ENCODE measurements at regions not wholly inside any gene's neighbourhood (a gene's known extent, or its start where the extent isn't known, plus 50 kb on each side); places are given as distances from the start of the nearest gene placed in this dataset.

DNA sequence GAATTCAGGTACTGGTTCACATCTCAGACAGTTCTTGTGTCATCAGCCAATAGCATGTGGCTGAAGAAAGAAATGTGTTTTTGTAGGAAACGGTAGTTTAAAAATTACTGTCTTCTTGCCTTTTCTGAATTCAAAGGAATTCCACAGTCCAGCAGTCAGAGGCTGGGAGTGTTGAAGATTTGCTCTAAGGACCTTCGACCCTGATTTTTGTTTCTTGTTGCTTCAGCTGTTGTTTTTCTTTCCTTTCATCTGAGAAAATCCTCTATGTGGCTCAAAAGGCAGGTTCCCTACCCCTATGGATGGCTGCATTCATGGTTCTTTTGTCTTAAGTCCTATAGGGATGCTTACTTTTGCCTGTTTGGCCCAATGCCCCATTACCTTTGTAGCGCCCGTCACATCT is 304.9 kb downstream of the TMEM167A start:
- Histone ChIP-seq H2BK120ac (replicated peaks; ENCODE audit: low read depth, low read length) (no peak overlapping the region), H3K4me3 (ENCODE audit: extremely low read depth in 1 of 4, insufficient read depth in 2 of 4, low read depth in 3 of 4, low read length in 4 of 4) (no peak overlapping the region), H3K18ac (ENCODE audit: extremely low read depth, low read length) (no peak overlapping the region), H2BK12ac (ENCODE audit: low read depth, low read length) (no peak overlapping the region), H2BK20ac (ENCODE audit: low read length) (no peak overlapping the region), H3K4ac (replicated peaks; ENCODE audit: insufficient read length, low read depth, low read length) (no peak overlapping the region), H4K20me1 (replicated peaks in 1 of 2; ENCODE audit: control insufficient read depth in 1 of 2, insufficient read depth in 2 of 2, low read length in 2 of 2) (no peaks in the 10 kb centered on the region), H4K5ac (ENCODE audit: insufficient read length, low read depth, low read length) (no peak overlapping the region), H2AFZ (ENCODE audit: low read length) (no peak overlapping the region), H3K27me3 (replicated peaks in 1 of 4; ENCODE audit: control insufficient read depth in 3 of 4, extremely low read depth in 1 of 4, insufficient read depth in 3 of 4, low read length in 3 of 4) (no peaks in the 10 kb centered on the region), H3K36me3 (ENCODE audit: control insufficient read depth in 2 of 4, insufficient read depth in 4 of 4, low read length in 3 of 4) (no peaks in the 10 kb centered on the region), H3K79me2 (ENCODE audit: control insufficient read depth in 1 of 2, insufficient read depth in 2 of 2, low read length in 2 of 2) (no peaks in the 10 kb centered on the region), H3K56ac (replicated peaks; ENCODE audit: insufficient read length, low read depth, low read length) (no peak overlapping the region), H4K8ac (ENCODE audit: extremely low read depth, insufficient read depth, low read length) (no peak overlapping the region), H2BK5ac (ENCODE audit: low read depth, low read length) (no peak overlapping the region), H3K4me2 (ENCODE audit: insufficient read depth in 1 of 2, low read depth in 2 of 2, low read length in 2 of 2) (no peak overlapping the region), H2BK15ac (ENCODE audit: low read length) (no peak overlapping the region), H3K79me1 (ENCODE audit: low read depth, low read length) (no peaks in the 10 kb centered on the region), H3K9ac (replicated peaks in 1 of 4; ENCODE audit: extremely low read depth in 1 of 4, low read depth in 3 of 4, low read length in 3 of 4) (no peak overlapping the region), H3K14ac (ENCODE audit: insufficient read length) (no peak overlapping the region), H3K23me2 (ENCODE audit: low read depth, low read length) (no peaks in the 10 kb centered on the region), H4K91ac (replicated peaks; ENCODE audit: insufficient read length, low read length) (no peak overlapping the region), H3K4me1 (replicated peaks in 1 of 4; ENCODE audit: control insufficient read depth in 3 of 4, insufficient read depth in 4 of 4, low read length in 3 of 4) (no peaks in the 10 kb centered on the region), H3K9me3 (ENCODE audit: insufficient read depth in 2 of 2, low read depth in 1 of 2, low read length in 1 of 2) (peaks cover 12 to 13% of the 10 kb centered on the region in 2 experiments), H2AK5ac (ENCODE audit: low read depth, low read length) (no peak overlapping the region), H3K27ac (ENCODE audit: low read depth, low read length) (no peak overlapping the region), H3K23ac (ENCODE audit: insufficient read length) (no peak overlapping the region)
- no peak for DNase-seq (ENCODE audit: low read depth in 1 of 2, low spot score in 2 of 2)
- ChIA-PET POLR2A (ENCODE audit: partially characterized antibody) (no interaction called here), CTCF (ENCODE audit: partially characterized antibody) (no interaction called here)
- WGBS, 2 experiments (ENCODE audit: extremely low coverage in 1 of 2, insufficient coverage in 1 of 2, insufficient read length in 1 of 2, insufficient replicate concordance in 2 of 2, low coverage in 1 of 2, low lambda C conversion rate in 2 of 2, missing lambda C conversion rate in 1 of 2): 87% methylated on average over 4 of the region's 4 CpGs; no CpG with 5 or more reads in 1 of the 2 experiments
- no peak for FAIRE-seq
- TF ChIP-seq GABPA (IDR thresholded peaks at IDR 0.05; ENCODE audit: borderline replicate concordance, insufficient read depth, low read length): no peak
- TF ChIP-seq SUZ12 (IDR thresholded peaks at IDR 0.05; ENCODE audit: low read length): no peak
- no peak for TF ChIP-seq YY1 (IDR thresholded peaks at IDR 0.05; ENCODE audit: low read depth, low read length)
- TF ChIP-seq KDM1A (IDR thresholded peaks at IDR 0.05; ENCODE audit: borderline replicate concordance, low read length): no peak
- no peak for TF ChIP-seq KDM4A (IDR thresholded peaks at IDR 0.05; ENCODE audit: low read depth, low read length, severe bottlenecking)
- TF ChIP-seq SIN3A (conservative IDR thresholded peaks at IDR 0.05 in 1 of 2, IDR thresholded peaks at IDR 0.05 in 1 of 2; ENCODE audit: low read depth in 1 of 2, low read length in 2 of 2): no peak
- TF ChIP-seq PHF8 (conservative IDR thresholded peaks at IDR 0.05; ENCODE audit: low read depth, low read length): no peak
- no peak for TF ChIP-seq TBP (IDR thresholded peaks at IDR 0.05; ENCODE audit: low read depth, low read length)
- TF ChIP-seq NRF1 (IDR thresholded peaks at IDR 0.05; ENCODE audit: low read depth, low read length): no peak
- TF ChIP-seq BRCA1 (IDR thresholded peaks at IDR 0.05; ENCODE audit: low read depth, low read length): no peak
- TF ChIP-seq HDAC6 (IDR thresholded peaks at IDR 0.05; ENCODE audit: low read depth, low read length): no peak
- no peak for TF ChIP-seq RXRA (IDR thresholded peaks at IDR 0.05; ENCODE audit: insufficient read depth, low read depth, low read length)
- no peak for TF ChIP-seq RAD21 (IDR thresholded peaks at IDR 0.05 in 1 of 2, conservative IDR thresholded peaks at IDR 0.05 in 1 of 2; ENCODE audit: low read depth in 2 of 2, low read length in 2 of 2)
- TF ChIP-seq EZH2 (IDR thresholded peaks at IDR 0.05; ENCODE audit: low read depth, low read length, severe bottlenecking): no peak
- no peak for TF ChIP-seq MAFK (IDR thresholded peaks at IDR 0.05; ENCODE audit: low read depth, low read length)

All from H1 (cell line).